Epithelial cell of esophagus (primary cell): ENCODE measurements at regions not wholly inside any gene's neighbourhood (a gene's known extent, or its start where the extent isn't known, plus 50 kb on each side); places are given as distances from the start of the nearest gene placed in this dataset.

Experiments
- DNase-seq: peaks from one replicate; pipeline ENCODE4 v3.0.0; 2010; ENCODE audit warnings: low read depth
- H3K4me3 ChIP-seq: 2 replicates; pipeline ENCODE4 v1.5.1; 2011; ENCODE audit warnings: mild to moderate bottlenecking, low read length, control low read depth
- TF ChIP-seq, protein P1 (sequence below): IDR thresholded peaks from 2 replicates; pipeline ENCODE4 v1.5.1; 2011; ENCODE audit warnings: low read depth, mild to moderate bottlenecking, low read length, control low read depth, inconsistent platforms; ENCODE audit not compliant: insufficient read depth; ENCODE audit errors: missing control alignments

DNA sequence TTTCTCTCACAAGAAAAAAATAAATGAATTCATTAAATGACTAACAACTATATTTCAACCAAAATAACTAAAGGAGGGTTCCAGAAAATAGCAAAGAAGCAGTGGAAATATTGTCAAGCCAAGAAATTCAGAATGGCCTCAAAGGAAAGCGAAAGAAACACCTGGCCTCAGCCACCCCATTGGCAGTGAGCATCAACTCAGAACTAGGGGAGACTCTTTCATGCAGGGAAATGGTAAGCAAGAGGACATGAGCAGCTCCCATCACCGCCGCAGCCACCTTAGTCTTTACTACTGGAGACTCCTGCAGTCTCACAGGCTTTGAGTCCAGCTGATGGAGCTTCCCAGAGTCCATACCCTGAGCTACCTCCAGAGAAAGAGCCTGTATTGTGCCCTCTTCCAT is 343.9 kb upstream of the GRAMD2B start:
- DNase-seq = no peak
- H3K4me3 ChIP-seq = no peak overlapping the region
- TF ChIP-seq, protein P1, sequence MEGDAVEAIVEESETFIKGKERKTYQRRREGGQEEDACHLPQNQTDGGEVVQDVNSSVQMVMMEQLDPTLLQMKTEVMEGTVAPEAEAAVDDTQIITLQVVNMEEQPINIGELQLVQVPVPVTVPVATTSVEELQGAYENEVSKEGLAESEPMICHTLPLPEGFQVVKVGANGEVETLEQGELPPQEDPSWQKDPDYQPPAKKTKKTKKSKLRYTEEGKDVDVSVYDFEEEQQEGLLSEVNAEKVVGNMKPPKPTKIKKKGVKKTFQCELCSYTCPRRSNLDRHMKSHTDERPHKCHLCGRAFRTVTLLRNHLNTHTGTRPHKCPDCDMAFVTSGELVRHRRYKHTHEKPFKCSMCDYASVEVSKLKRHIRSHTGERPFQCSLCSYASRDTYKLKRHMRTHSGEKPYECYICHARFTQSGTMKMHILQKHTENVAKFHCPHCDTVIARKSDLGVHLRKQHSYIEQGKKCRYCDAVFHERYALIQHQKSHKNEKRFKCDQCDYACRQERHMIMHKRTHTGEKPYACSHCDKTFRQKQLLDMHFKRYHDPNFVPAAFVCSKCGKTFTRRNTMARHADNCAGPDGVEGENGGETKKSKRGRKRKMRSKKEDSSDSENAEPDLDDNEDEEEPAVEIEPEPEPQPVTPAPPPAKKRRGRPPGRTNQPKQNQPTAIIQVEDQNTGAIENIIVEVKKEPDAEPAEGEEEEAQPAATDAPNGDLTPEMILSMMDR = no peak

DNA sequence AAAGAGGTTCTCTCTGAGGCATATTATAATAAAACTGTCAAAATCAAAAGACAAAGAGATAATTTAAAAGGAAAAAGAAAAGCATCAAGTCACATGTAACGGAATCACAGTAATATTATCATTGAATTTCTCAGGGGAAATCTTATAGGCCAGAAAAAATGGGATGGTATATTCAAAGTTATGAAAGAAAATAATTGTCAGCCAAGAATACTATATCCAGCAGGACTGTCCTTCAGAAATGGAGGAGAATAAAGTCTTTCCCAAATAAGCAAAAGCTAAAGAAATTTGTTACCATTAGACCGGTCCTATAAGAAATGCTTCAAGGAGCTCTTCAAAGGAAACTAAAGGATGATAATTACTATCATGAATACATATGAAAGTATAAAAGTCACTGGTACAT is 342.0 kb upstream of the GRAMD2B start:
- DNase-seq = no peak
- TF ChIP-seq, protein P1 = no peak
- H3K4me3 ChIP-seq = no peak overlapping the region

DNA sequence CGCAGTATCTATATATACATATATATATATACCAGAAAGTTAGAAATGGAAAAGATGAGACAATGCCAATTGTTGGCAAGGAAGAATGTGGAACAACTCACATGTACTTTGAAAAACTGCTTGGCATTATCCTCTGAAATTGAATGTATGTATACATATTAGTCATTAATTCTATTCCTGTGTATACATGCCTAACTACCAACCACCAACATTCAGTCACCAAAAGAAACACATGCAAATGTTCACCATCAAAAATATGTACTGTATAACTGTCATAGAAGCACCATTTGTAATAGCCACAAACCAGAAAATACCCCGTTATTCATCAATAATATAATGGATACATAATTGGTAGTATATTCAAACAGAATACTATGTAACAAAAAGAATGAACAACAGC is 330.2 kb upstream of the GRAMD2B start:
- peak; percentile 72 for DNase-seq
- TF ChIP-seq, protein P1 = no peak
- H3K4me3 ChIP-seq = no peak overlapping the region

DNA sequence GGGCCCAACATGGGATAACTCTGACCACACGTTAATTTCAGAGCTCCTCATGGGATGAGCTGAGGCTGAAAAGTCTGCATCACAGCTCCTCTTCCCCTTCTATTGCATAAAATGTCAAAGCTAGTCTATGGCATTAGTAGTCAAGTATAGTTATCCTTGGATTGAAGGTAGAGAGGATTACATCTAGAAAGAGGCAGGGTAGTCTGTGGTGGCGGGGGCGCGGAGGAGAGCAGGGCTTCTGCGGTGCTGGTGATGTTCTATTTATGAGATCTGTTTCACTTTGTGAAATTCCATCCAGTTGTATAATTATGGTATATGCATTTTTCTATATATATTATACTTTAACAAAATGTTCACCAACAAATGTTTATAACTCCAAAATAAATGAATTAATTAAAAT is 329.5 kb upstream of the GRAMD2B start:
- DNase-seq = no peak
- no peak overlapping the region for H3K4me3 ChIP-seq
- TF ChIP-seq, protein P1 = no peak

DNA sequence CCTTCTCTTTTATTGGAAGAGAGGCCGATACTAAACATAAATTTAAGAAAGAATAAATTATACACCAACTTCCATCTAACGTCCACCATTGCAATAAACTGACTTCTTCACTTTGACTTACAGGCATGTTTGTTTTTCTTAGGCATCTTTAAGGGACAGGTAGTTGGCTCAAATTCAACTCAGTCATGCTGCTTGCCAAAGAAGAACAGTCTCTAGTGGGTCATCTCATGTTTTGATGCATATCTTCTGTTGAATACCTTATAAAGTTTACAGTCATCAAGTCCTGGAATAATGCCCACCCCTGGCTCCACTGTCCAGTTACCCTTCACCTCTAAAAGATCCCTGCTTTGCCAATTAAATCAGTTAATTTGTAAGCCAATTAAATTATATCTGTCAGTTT is 328.2 kb upstream of the GRAMD2B start:
- no peak for DNase-seq
- TF ChIP-seq, protein P1 = no peak
- H3K4me3 ChIP-seq = no peak overlapping the region

DNA sequence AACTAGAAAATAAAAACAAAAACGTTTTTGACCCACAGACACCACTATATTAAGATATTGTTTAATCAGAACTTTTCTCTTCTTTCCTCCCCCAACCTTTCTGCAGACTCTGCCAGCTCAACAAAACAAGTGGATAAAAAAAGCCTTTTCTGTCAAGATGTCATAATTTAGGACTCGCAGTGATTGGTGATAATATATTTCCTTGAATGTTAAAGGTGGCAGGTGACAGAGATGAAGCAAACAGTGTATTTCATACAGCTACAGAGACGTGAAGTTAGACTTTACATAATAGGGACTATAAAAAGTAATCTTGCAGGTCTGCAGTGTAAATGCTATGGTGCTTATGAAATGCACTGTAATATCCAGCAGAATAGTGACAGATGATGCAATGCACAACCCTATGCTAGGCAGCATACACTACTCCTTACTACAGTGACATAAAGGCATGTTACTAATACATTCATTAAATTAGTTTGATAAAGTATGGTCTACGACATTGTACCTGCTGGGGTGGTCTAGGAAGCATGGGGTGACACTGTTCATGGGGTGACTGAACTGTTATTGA is 326.7 kb upstream of the GRAMD2B start:
- H3K4me3 ChIP-seq = no peak overlapping the region
- DNase-seq = no peak
- TF ChIP-seq, protein P1 = no peak

DNA sequence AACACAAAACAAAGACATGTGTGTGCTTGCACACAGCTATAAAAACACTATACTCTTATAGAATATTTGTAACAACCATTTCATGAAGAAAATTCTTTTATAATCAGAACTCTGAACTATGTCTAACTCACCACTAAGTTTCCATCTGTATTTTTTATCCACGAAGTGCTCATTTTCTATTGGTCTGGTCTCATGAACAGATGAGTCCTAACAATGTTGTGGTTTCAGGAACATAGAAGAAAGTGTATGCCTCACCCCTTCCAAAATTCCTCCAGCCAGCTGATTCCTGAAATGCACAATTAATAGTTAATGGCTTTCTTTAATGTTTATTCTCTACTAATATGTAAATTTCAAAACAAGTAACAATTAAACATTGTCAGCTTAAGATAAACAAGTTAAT is 325.3 kb upstream of the GRAMD2B start:
- no peak for DNase-seq
- no peak overlapping the region for H3K4me3 ChIP-seq
- TF ChIP-seq, protein P1 = no peak
